GM12874 (cell line): ENCODE measurements at regions not wholly inside any gene's neighbourhood (a gene's known extent, or its start where the extent isn't known, plus 50 kb on each side); places are given as distances from the start of the nearest gene placed in this dataset.

Experiments
- TF ChIP-seq, protein P1 (sequence below): IDR thresholded peaks from 2 replicates; pipeline ENCODE4 v1.5.1; 2011; ENCODE audit warnings: low read depth, mild to moderate bottlenecking, control low read depth, low read length, moderate library complexity; ENCODE audit not compliant: insufficient read depth

DNA sequence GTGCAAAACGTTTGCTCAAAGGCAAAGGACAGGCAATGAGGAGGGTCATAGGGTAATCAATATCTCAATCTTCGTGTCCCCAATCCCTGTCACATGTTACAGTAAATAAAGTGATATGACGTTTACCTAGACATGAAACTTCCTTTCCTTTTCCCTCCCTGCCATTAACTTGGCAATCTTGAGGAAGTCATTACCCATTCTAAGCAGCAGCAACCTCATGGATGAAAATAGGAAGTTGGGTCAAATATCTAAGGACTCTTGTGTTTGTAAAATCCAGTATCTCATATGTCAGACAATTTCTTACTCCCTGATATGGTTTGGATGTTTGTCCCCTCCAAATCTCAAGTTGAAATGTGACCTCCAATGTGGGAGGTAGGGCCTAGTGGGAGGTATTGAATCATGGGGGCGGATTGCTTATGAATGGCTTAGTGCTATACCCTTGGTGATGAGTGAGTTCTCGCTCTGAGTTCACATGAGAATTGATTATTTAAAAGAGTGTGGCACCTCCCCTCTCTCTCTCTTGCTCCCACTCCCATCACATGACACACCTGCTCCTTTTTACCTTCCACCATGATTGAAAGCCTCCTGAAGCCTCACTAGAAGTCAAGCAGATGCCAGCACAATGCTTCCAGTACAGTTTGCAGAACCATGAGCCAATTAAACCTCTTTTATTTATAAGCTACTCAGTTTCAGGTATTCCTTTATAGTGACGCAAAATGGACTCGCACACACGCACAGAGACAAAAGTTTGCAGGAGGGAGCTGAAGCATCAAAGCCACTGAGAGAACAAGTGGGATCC, 545.9 kb upstream of the JARID2 start:
- TF ChIP-seq, protein P1, sequence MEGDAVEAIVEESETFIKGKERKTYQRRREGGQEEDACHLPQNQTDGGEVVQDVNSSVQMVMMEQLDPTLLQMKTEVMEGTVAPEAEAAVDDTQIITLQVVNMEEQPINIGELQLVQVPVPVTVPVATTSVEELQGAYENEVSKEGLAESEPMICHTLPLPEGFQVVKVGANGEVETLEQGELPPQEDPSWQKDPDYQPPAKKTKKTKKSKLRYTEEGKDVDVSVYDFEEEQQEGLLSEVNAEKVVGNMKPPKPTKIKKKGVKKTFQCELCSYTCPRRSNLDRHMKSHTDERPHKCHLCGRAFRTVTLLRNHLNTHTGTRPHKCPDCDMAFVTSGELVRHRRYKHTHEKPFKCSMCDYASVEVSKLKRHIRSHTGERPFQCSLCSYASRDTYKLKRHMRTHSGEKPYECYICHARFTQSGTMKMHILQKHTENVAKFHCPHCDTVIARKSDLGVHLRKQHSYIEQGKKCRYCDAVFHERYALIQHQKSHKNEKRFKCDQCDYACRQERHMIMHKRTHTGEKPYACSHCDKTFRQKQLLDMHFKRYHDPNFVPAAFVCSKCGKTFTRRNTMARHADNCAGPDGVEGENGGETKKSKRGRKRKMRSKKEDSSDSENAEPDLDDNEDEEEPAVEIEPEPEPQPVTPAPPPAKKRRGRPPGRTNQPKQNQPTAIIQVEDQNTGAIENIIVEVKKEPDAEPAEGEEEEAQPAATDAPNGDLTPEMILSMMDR, result no peak

DNA sequence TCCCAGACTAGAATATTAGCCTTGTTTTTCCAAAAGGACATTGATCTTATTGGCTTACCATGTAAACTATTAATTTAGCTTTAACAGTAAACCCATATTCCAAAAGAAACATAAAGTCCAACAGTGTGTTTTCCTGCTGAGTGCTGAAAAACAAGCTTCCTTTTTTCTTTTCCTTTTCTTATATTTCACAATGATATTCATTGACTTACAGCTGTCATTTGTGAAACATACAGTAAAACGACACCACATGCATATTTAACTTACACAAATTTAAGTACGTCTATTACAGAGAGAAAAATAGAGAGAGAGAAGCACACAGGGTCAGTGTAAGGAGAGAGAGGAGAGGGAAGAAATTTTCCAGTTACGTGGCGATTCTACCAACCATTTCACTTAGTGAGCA, 543.9 kb upstream of the JARID2 start:
- TF ChIP-seq, protein P1, result no peak

DNA sequence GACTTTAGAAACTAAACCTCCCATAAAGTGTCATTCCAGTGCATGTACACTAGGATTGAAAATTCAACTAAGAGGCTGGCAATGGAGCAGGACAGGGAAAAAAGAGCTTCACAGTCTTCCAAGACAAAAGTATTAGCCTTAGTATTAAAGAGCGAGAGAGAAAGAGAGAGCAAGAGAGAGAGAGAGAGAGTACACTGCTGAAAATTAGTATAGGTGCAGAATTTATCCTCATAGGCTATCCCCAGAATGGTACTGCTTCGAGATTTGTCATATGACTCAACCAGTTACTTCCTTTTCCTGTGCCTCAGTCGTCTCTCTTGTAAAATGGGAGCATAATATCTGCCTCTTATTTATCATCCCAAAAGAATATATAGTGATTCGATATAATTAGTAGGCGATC, 543.2 kb upstream of the JARID2 start:
- TF ChIP-seq, protein P1, result no peak

DNA sequence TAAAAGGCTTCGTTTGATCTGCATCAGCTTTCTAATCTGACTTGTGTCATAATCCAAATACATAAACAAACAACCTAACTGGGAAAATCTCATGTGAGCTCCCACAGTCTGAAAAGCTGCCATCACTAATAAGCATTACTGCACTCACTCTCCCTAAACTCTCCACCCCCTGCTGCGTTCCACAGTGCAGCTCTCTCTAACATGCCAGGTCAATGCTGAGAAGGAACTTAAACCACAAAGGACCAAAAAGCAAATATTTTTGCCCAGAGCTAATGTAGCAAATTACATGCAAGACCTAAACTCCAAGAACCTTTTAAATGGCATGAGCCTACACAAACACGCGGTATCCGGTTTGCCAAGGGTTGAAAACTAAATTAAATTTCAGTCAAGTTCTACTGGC, 542.3 kb upstream of the JARID2 start:
- TF ChIP-seq, protein P1, result no peak

DNA sequence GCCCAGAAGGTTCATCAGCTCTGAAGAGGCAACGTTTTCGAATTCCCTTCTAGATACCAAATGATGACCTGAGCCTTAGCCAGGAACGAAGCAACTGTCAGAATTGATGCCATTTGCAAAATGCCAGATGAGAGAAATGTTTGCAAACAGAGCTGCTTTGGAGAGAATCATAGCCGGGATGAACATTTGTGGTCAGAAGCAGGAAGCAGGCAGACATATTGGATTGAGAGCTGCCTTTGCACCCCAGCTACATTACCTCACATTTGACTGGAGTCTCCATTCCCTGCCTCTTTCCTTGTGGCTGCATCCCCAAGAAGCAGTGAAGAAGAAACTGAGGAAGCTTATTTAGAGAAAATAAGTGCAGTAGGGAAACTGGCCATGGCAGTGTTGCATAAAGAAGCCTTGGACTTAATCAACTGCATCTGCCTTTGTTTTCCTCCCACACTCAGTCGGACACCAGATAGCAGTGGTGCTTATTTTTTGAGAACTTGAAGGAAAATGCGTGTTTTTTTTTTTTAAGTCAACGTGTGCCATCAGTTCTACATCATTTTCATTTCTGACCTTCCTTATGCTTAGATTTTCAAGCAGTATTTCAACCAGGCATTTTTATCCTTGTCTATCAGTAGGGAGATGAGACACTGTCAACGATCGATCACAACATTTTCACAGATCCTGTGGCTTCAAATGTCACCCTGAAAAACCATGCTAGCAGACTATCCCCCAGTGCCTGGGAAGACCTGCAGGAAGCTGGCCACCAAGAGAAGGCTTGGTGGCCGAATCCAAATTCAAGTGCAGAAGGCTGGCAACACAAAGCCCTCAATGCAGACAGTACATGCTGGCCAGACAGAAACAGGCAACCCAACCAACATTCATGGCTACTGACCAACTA, 541.2 kb upstream of the JARID2 start:
- TF ChIP-seq, protein P1, result no peak

DNA sequence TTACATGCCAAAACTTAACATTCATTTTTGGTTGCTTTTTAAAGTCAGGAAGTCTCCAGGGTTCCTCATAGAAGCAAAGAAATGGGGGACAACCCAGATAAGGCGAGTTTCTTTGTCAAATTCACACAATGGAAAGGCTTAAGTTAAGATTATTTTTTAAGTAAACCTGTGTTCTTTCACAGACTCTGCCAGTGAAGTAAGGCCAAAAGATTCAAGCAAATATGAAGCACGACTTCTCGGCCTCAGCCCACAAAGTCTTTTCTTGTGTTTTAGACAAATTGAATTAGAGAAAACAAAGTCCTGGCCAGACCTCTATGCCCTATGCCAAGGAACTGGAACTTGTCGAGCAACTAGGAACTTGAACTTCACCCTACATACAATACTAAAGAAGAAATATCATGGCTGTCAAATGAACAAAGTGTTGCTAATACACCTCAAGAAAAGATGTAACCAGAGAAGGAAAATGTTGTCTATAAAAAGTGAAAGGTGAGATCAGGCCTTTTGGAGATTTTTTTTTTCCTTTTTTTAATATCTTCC, 540.0 kb upstream of the JARID2 start:
- TF ChIP-seq, protein P1, result no peak

DNA sequence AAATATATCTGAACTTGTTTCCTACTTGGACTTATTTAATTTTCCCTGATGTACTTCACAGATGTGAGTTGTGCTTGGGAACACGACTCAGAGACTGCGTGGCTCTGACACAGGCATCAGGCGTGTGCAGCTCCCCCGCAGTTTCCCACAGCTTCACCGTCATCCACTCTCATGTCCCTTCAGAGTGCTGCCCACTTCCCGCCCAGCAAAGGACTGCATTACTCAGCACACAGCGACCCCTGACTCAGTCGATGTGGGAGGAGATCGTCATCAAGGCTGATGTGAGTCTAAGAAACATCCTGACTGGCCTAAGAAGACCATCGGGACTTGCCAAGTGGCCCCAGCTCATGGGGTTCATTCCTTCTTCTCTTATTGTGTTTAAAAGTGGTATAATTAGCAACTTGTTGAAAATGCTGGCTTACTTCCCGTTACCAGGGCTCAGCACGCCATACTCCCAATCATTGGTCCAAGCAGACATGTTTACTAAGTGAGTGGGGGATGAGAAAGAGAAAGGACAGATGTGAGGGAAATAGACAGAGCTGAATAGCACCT, 539.4 kb upstream of the JARID2 start:
- TF ChIP-seq, protein P1, result no peak
